Stimulated activated CD8-positive, alpha-beta memory T cell treated with anti-CD3 and anti-CD28 coated beads, Interleukin-12 subunit alpha, Interleukin-12 subunit beta, amount 100 ng/mL, for 24 hours (primary cell): ENCODE measurements at regions not wholly inside any gene's neighbourhood (a gene's known extent, or its start where the extent isn't known, plus 50 kb on each side); places are given as distances from the start of the nearest gene placed in this dataset.
"Not testable (repeated sequence)": the region's sequence is repeated elsewhere in the genome, so short reads cannot be mapped to it uniquely, and the experiment has no call there.

Source experiments
- DNase-seq: peaks from one replicate; pipeline ENCODE4 v3.0.0-alpha.2; 2020; ENCODE audit errors: extremely low read depth

- DNase-seq, result no peak
Measured at GRCh38 chr2:212777020-212777491, 238.5 kb upstream of the ERBB4 start.

GRCh38 chr2:212773808-212774339 lies 235.3 kb upstream of the ERBB4 start:
- DNase-seq, result no peak

- DNase-seq, result no peak
Measured at GRCh38 chr2:212770240-212770639, 231.6 kb upstream of the ERBB4 start.

- DNase-seq, result no peak
Measured at GRCh38 chr2:212766921-212767320, 228.3 kb upstream of the ERBB4 start.

DNA sequence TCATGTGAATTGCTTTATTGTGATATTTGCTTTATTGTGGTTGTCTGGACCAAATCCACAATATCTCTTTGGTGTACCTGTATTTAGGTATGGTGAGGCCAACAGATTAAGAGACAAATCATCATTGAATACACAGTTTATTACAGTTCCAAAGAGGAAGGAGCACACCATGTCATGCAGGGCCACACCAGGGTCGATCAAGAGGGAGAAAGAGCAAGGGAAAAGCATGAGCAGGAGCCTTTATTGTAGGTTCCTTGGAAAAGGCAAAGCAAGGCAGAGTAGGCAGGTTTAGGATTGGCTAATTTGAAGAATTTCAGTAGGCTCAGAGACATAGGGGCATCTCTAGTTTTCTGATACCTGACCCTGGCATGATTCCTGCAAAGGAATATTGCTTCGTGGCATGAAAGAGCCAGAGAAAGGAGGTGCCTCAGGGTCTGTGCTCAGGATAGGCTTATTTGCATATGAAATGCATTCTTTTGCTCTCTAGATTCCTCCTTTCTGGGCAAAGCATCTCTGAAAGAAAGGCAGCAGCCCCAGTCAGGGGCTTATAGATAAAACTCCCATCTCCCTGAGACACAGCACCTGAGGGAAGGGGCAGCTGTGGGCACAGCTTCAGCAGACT lies 214.2 kb upstream of the ERBB4 start:
- no peak for DNase-seq

GRCh38 chr2:212745359-212745758 lies 206.8 kb upstream of the ERBB4 start:
- no peak for DNase-seq

- DNase-seq, result no peak
Measured at GRCh38 chr2:212737392-212738172, 199.0 kb upstream of the ERBB4 start.

GRCh38 chr2:212736385-212736726 lies 197.8 kb upstream of the ERBB4 start:
- no peak for DNase-seq

- DNase-seq, result no peak
Measured at GRCh38 chr2:212733273-212733672, 194.7 kb upstream of the ERBB4 start.

DNA sequence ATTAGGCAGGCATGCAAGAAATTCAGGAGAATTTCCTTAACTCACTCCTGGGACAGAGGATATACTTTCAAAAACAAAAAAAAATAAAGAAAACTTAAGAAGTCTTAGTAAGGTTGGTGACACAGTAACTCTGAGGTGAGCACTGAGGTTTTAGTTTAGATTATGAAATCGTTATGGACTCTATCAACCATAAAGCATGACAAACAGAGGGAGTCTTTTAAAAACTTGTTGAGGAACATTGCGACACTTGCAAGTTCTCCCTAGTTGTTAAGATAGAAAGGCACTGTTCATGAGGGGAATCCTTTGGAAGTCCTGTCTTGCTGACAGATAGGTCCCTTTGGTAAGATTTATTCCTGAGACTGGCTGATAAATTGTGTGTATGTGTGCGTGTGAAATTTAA lies 194.3 kb upstream of the ERBB4 start:
- no peak for DNase-seq

DNA sequence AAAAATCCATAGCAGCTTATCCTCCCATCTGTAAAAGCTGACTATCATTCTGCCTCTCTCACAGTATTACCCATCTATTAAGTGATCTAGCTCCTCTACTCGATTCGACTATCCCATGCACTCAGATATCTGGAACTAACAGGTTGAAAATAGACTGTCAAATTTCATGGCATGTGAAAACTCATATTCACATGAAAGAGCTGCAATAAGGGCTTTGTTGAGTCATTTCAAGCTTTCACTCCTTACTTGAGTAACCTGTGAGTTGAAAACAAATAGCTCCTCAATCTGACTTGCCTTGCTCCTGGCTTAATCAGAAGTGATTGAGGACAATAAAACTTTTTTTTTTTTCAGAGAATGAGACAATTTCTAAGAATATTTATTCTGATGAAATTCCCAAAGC lies 192.4 kb upstream of the ERBB4 start:
- no peak for DNase-seq

DNA sequence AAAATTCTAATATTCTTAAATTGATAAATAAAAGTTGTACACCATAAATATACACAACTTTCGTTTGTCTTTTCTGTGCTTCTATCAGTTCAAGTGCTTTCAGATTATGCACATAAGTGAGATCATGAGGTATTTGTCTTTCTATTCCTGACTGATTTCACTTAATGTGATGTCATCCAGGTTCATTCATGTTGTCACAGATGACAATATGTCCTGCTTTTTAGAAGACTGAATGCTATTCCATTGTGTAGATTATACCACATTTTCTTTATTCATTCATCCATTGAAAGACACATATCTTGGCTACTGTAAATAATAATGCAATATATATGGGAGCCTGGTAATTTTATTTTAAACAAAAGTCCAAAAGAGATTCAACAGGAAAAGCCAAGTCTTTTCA lies 190.1 kb upstream of the ERBB4 start:
- DNase-seq, result no peak

- DNase-seq, result no peak
Measured at GRCh38 chr2:212727751-212728150, 189.1 kb upstream of the ERBB4 start.

GRCh38 chr2:212726403-212726802 lies 187.8 kb upstream of the ERBB4 start:
- no peak for DNase-seq

DNA sequence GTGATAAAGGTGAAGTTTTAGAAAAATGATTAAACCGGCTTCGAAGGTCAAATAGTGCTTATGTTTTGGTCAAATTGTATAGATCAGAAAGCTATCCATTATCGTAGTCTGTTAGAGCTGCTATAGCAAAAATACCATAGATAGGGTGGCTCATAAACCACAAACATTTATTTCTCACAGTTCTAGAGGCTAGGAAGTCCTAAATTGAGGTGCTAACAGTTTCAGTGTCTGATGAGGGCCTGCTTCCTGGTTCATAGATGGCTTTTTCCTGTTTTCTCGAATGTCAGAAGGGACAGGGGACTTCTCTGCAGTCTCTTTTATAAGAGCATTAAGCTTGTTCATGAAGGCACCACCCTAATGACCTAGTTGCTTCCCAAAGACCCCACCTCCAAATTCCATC lies 186.6 kb upstream of the ERBB4 start:
- no peak for DNase-seq

- no peak for DNase-seq
Measured at GRCh38 chr2:212723226-212723625, 184.6 kb upstream of the ERBB4 start.

GRCh38 chr2:212722046-212722445 lies 183.4 kb upstream of the ERBB4 start:
- no peak for DNase-seq

- no peak for DNase-seq
Measured at GRCh38 chr2:212721026-212721451, 182.4 kb upstream of the ERBB4 start.

- DNase-seq, result not testable (repeated sequence)
Measured at GRCh38 chr2:212715411-212715810, 176.8 kb upstream of the ERBB4 start.

- DNase-seq, result no peak
Measured at GRCh38 chr2:212713681-212714080, 175.1 kb upstream of the ERBB4 start.

- DNase-seq, result no peak
Measured at GRCh38 chr2:212712991-212713390, 174.4 kb upstream of the ERBB4 start.

GRCh38 chr2:212712466-212712865 lies 173.9 kb upstream of the ERBB4 start:
- no peak for DNase-seq

DNA sequence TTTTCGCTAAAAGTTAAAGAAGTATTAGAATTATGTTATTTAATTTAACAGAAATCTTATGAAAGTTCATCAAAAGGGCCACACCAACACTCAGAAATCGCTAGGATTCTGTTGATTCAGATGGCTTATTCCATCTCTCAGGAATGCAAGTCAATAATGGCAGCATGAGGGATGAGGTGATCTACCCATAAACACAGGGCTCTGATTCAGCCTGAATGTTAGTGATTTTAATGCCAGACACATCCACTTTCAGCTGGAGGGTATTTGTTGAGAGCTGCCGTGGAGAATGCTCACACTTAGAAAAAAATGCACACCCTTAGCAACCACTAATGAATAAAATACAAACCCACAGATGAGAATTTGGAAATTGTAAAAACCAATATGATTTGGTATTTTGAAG lies 173.3 kb upstream of the ERBB4 start:
- no peak for DNase-seq
